HuH-7 (cell line): ENCODE measurements at regions not wholly inside any gene's neighbourhood (a gene's known extent, or its start where the extent isn't known, plus 50 kb on each side); places are given as distances from the start of the nearest gene placed in this dataset.
A peak's percentile ranks its signal among the peaks of the same experiment; 100 is the strongest.
"Not testable (repeated sequence)": the region's sequence is repeated elsewhere in the genome, so short reads cannot be mapped to it uniquely, and the experiment has no call there.

Experiments used
- DNase-seq: peaks from one replicate; pipeline ENCODE4 v3.0.0; 2011; ENCODE audit warnings: low spot score

GRCh38 chr3:40901298-40901697 lies 298.0 kb upstream of the CTNNB1 start:
- no peak for DNase-seq

GRCh38 chr3:40901796-40902195 lies 297.5 kb upstream of the CTNNB1 start:
- no peak for DNase-seq

- DNase-seq = not testable (repeated sequence)
Observed at GRCh38 chr3:40907907-40908465, 291.3 kb upstream of the CTNNB1 start.

- no peak for DNase-seq
Observed at GRCh38 chr3:40908612-40909011, 290.7 kb upstream of the CTNNB1 start.

- DNase-seq = no peak
Observed at GRCh38 chr3:40911264-40911663, 288.0 kb upstream of the CTNNB1 start.

GRCh38 chr3:40911928-40912327 lies 287.4 kb upstream of the CTNNB1 start:
- DNase-seq = peak; percentile 74

- no peak for DNase-seq
Observed at GRCh38 chr3:40912461-40912860, 286.8 kb upstream of the CTNNB1 start.

- no peak for DNase-seq
Observed at GRCh38 chr3:40913192-40913591, 286.1 kb upstream of the CTNNB1 start.

GRCh38 chr3:40913641-40914040 lies 285.7 kb upstream of the CTNNB1 start:
- no peak for DNase-seq

- DNase-seq = no peak
Observed at GRCh38 chr3:40914475-40914874, 284.8 kb upstream of the CTNNB1 start.

- no peak for DNase-seq
Observed at GRCh38 chr3:40915346-40915865, 283.9 kb upstream of the CTNNB1 start.

- no peak for DNase-seq
Observed at GRCh38 chr3:40920041-40920440, 279.3 kb upstream of the CTNNB1 start.

GRCh38 chr3:40921251-40921650 lies 278.1 kb upstream of the CTNNB1 start:
- no peak for DNase-seq

GRCh38 chr3:40923143-40923542 lies 276.2 kb upstream of the CTNNB1 start:
- no peak for DNase-seq

- no peak for DNase-seq
Observed at GRCh38 chr3:40923651-40924050, 275.7 kb upstream of the CTNNB1 start.

GRCh38 chr3:40924559-40925141 lies 274.7 kb upstream of the CTNNB1 start:
- no peak for DNase-seq

- DNase-seq = no peak
Observed at GRCh38 chr3:40925231-40925630, 274.1 kb upstream of the CTNNB1 start.

GRCh38 chr3:40930131-40930538 lies 269.2 kb upstream of the CTNNB1 start:
- DNase-seq = no peak

- no peak for DNase-seq
Observed at GRCh38 chr3:40930756-40931155, 268.5 kb upstream of the CTNNB1 start.

- DNase-seq = no peak
Observed at GRCh38 chr3:40938591-40938990, 260.7 kb upstream of the CTNNB1 start.

- no peak for DNase-seq
Observed at GRCh38 chr3:40939030-40939740, 260.1 kb upstream of the CTNNB1 start.

- DNase-seq = no peak
Observed at GRCh38 chr3:40939741-40940130, 259.6 kb upstream of the CTNNB1 start.

- DNase-seq = no peak
Observed at GRCh38 chr3:40940651-40941050, 258.7 kb upstream of the CTNNB1 start.
